Panc1 (cell line): ENCODE measurements at regions not wholly inside any gene's neighbourhood (a gene's known extent, or its start where the extent isn't known, plus 50 kb on each side); places are given as distances from the start of the nearest gene placed in this dataset.

Experiments used
- POLR2AphosphoS5 ChIP-seq: IDR thresholded peaks from 2 replicates; pipeline ENCODE4 v1.6.1; 2012; ENCODE audit warnings: mild to moderate bottlenecking, low read depth, low read length, moderate library complexity
- TF ChIP-seq, protein P1 (sequence below): fragments of 450-650 bp; IDR thresholded peaks from 2 replicates; pipeline ENCODE4 v1.5.1; 2017; ENCODE audit warnings: mild to moderate bottlenecking
- TF ChIP-seq, protein P2 (sequence below), 2 experiments: IDR thresholded peaks; 2 replicates each; pipeline ENCODE4 v1.6.1; 2011 to 2012; ENCODE audit warnings: low read depth in 2 of 2, control low read depth in 1 of 2, low read length in 1 of 2, mild to moderate bottlenecking in 1 of 2, moderate library complexity in 1 of 2; ENCODE audit not compliant: insufficient read depth in 1 of 2

GRCh38 chr13:31925079-31925478 lies 106.5 kb upstream of the FRY start:
- TF ChIP-seq, protein P1, sequence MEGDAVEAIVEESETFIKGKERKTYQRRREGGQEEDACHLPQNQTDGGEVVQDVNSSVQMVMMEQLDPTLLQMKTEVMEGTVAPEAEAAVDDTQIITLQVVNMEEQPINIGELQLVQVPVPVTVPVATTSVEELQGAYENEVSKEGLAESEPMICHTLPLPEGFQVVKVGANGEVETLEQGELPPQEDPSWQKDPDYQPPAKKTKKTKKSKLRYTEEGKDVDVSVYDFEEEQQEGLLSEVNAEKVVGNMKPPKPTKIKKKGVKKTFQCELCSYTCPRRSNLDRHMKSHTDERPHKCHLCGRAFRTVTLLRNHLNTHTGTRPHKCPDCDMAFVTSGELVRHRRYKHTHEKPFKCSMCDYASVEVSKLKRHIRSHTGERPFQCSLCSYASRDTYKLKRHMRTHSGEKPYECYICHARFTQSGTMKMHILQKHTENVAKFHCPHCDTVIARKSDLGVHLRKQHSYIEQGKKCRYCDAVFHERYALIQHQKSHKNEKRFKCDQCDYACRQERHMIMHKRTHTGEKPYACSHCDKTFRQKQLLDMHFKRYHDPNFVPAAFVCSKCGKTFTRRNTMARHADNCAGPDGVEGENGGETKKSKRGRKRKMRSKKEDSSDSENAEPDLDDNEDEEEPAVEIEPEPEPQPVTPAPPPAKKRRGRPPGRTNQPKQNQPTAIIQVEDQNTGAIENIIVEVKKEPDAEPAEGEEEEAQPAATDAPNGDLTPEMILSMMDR: no peak
- TF ChIP-seq POLR2AphosphoS5: no peak
- TF ChIP-seq, protein P2, sequence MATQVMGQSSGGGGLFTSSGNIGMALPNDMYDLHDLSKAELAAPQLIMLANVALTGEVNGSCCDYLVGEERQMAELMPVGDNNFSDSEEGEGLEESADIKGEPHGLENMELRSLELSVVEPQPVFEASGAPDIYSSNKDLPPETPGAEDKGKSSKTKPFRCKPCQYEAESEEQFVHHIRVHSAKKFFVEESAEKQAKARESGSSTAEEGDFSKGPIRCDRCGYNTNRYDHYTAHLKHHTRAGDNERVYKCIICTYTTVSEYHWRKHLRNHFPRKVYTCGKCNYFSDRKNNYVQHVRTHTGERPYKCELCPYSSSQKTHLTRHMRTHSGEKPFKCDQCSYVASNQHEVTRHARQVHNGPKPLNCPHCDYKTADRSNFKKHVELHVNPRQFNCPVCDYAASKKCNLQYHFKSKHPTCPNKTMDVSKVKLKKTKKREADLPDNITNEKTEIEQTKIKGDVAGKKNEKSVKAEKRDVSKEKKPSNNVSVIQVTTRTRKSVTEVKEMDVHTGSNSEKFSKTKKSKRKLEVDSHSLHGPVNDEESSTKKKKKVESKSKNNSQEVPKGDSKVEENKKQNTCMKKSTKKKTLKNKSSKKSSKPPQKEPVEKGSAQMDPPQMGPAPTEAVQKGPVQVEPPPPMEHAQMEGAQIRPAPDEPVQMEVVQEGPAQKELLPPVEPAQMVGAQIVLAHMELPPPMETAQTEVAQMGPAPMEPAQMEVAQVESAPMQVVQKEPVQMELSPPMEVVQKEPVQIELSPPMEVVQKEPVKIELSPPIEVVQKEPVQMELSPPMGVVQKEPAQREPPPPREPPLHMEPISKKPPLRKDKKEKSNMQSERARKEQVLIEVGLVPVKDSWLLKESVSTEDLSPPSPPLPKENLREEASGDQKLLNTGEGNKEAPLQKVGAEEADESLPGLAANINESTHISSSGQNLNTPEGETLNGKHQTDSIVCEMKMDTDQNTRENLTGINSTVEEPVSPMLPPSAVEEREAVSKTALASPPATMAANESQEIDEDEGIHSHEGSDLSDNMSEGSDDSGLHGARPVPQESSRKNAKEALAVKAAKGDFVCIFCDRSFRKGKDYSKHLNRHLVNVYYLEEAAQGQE (IDR thresholded peaks at IDR 0.05; ENCODE audit: insufficient read depth in 1 of 2, low read depth in 2 of 2, low read length in 1 of 2): no peak
